H9 (cell line): ENCODE measurements at regions not wholly inside any gene's neighbourhood (a gene's known extent, or its start where the extent isn't known, plus 50 kb on each side); places are given as distances from the start of the nearest gene placed in this dataset.

Experiments used
- DNase-seq: peaks from one replicate; pipeline ENCODE4 v3.0.0-alpha.2; 2017
- H2AFZ ChIP-seq: one replicate; pipeline ENCODE4 v1.6.1; 2013; ENCODE audit warnings: mild to moderate bottlenecking, low read length, control low read depth, moderate library complexity
- H2AK5ac ChIP-seq: 2 replicates; pipeline ENCODE4 v1.6.1; 2013; ENCODE audit warnings: low read length, control low read depth, mixed read lengths; ENCODE audit not compliant: insufficient read length
- H2BK120ac ChIP-seq: one replicate; pipeline ENCODE4 v1.6.1; 2013; ENCODE audit warnings: low read depth, mild to moderate bottlenecking, low read length, control low read depth, inconsistent platforms; ENCODE audit not compliant: poor library complexity, severe bottlenecking
- H2BK12ac ChIP-seq: 2 replicates; pipeline ENCODE4 v1.6.1; 2013; ENCODE audit warnings: low read length, control low read depth, mixed read lengths, low read depth; ENCODE audit not compliant: insufficient read length
- H2BK15ac ChIP-seq: 2 replicates; pipeline ENCODE4 v1.6.1; 2013; ENCODE audit warnings: low read depth, low read length, control low read depth
- H2BK20ac ChIP-seq: one replicate; pipeline ENCODE4 v1.6.1; 2013; ENCODE audit warnings: low read depth, mild to moderate bottlenecking, low read length, control low read depth, inconsistent platforms; ENCODE audit not compliant: poor library complexity, severe bottlenecking
- H2BK5ac ChIP-seq: 2 replicates; pipeline ENCODE4 v1.6.1; 2013; ENCODE audit warnings: low read length, control low read depth, mixed read lengths; ENCODE audit not compliant: insufficient read length
- H3K14ac ChIP-seq: 2 replicates; pipeline ENCODE4 v1.6.1; 2013; ENCODE audit warnings: low read length, control low read depth; ENCODE audit not compliant: insufficient read depth
- H3K18ac ChIP-seq: 2 replicates; pipeline ENCODE4 v1.6.1; 2013; ENCODE audit warnings: low read depth, mild to moderate bottlenecking, mixed read lengths, low read length, control low read depth; ENCODE audit not compliant: insufficient read length
- H3K23ac ChIP-seq: 2 replicates; pipeline ENCODE4 v1.6.1; 2013; ENCODE audit warnings: low read length, control low read depth, mixed read lengths, low read depth; ENCODE audit not compliant: insufficient read length
- H3K23me2 ChIP-seq: 2 replicates; pipeline ENCODE4 v1.6.1; 2013; ENCODE audit warnings: low read depth, mild to moderate bottlenecking, mixed read lengths, low read length, control low read depth; ENCODE audit not compliant: insufficient read length, poor library complexity, severe bottlenecking
- H3K27ac ChIP-seq: 2 replicates; pipeline ENCODE4 v1.5.1; 2013; ENCODE audit warnings: low read length, control low read depth, mixed read lengths, low read depth; ENCODE audit not compliant: insufficient read length
- H3K27me3 ChIP-seq: 2 replicates; pipeline ENCODE4 v1.6.1; 2013; ENCODE audit warnings: low read length, control low read depth, inconsistent platforms; ENCODE audit not compliant: insufficient read depth
- H3K4ac ChIP-seq: 2 replicates; pipeline ENCODE4 v1.6.1; 2013; ENCODE audit warnings: low read depth, mild to moderate bottlenecking, control low read depth, inconsistent platforms, low read length, moderate library complexity
- H3K4me1 ChIP-seq: 2 replicates; pipeline ENCODE4 v1.6.1; 2013; ENCODE audit warnings: low read length, control low read depth, inconsistent platforms; ENCODE audit not compliant: insufficient read depth
- H3K4me2 ChIP-seq: 2 replicates; pipeline ENCODE4 v1.6.1; 2013; ENCODE audit warnings: low read length, control low read depth, mixed read lengths; ENCODE audit not compliant: insufficient read length, insufficient read depth
- H3K56ac ChIP-seq: 2 replicates; pipeline ENCODE4 v1.6.1; 2013; ENCODE audit warnings: low read depth, mild to moderate bottlenecking, mixed read lengths, low read length, control low read depth; ENCODE audit not compliant: insufficient read length
- H3K79me1 ChIP-seq: 2 replicates; pipeline ENCODE4 v1.6.1; 2013; ENCODE audit warnings: low read depth, mild to moderate bottlenecking, moderate library complexity, low read length, control low read depth, inconsistent platforms; ENCODE audit not compliant: insufficient read depth, poor library complexity, severe bottlenecking
- H3K79me2 ChIP-seq: 2 replicates; pipeline ENCODE4 v1.6.1; 2013; ENCODE audit warnings: low read length, control low read depth, inconsistent platforms; ENCODE audit not compliant: insufficient read depth
- H3K9ac ChIP-seq: 2 replicates; pipeline ENCODE4 v1.6.1; 2013; ENCODE audit warnings: low read length, control low read depth, mixed read lengths; ENCODE audit not compliant: insufficient read length; ENCODE audit errors: extremely low read depth
- H3K9me3 ChIP-seq: one replicate; pipeline ENCODE4 v1.6.1; 2013; ENCODE audit warnings: low read depth, low read length, inconsistent platforms; ENCODE audit not compliant: control insufficient read depth
- H3T11ph ChIP-seq: one replicate; pipeline ENCODE4 v1.6.1; 2013; ENCODE audit warnings: mild to moderate bottlenecking, low read length, control low read depth, inconsistent platforms
- H4K20me1 ChIP-seq: one replicate; pipeline ENCODE4 v1.6.1; 2013; ENCODE audit not compliant: control insufficient read depth, insufficient read length, insufficient read depth
- H4K5ac ChIP-seq: 2 replicates; pipeline ENCODE4 v1.6.1; 2013; ENCODE audit warnings: low read depth, mild to moderate bottlenecking, mixed read lengths, low read length, control low read depth; ENCODE audit not compliant: insufficient read length
- H4K8ac ChIP-seq: replicated peaks from 2 replicates; pipeline ENCODE4 v1.6.1; 2013; ENCODE audit warnings: low read length, control low read depth, mixed read lengths, low read depth; ENCODE audit not compliant: insufficient read length
- H4K91ac ChIP-seq: 2 replicates; pipeline ENCODE4 v1.6.1; 2013; ENCODE audit warnings: low read depth, mild to moderate bottlenecking, moderate library complexity, mixed read lengths, low read length, control low read depth; ENCODE audit not compliant: insufficient read length
- H3K27ac Mint-ChIP-seq, 3 experiments: 2 replicates in 2 of 3; 3 replicates in 1 of 3; pipeline ENCODE4 v1.8.0; 2020 to 2021; ENCODE audit warnings: mixed read lengths in 3 of 3, mild to moderate bottlenecking in 1 of 3, moderate library complexity in 1 of 3
- H3K27me3 Mint-ChIP-seq: 2 replicates; pipeline ENCODE4 v1.8.0; 2021; ENCODE audit warnings: low read depth, mild to moderate bottlenecking, moderate library complexity, mixed read lengths
- H3K36me3 Mint-ChIP-seq, 3 experiments: 2 replicates in 2 of 3; 3 replicates in 1 of 3; pipeline ENCODE4 v1.8.0; 2020 to 2021; ENCODE audit warnings: low read depth in 3 of 3, mixed read lengths in 3 of 3; ENCODE audit not compliant: insufficient read depth in 1 of 3
- H3K4me1 Mint-ChIP-seq, 2 experiments: 2 replicates each; pipeline ENCODE4 v1.8.0; 2020; ENCODE audit warnings: mixed read lengths in 2 of 2
- H3K4me3 Mint-ChIP-seq, 2 experiments: 2 replicates in 1 of 2; 3 replicates in 1 of 2; pipeline ENCODE4 v1.8.0; 2020 to 2021; ENCODE audit warnings: mild to moderate bottlenecking in 2 of 2, mixed read lengths in 2 of 2, moderate library complexity in 1 of 2
- H3K9me3 Mint-ChIP-seq, 2 experiments: 2 replicates in 1 of 2; 3 replicates in 1 of 2; pipeline ENCODE4 v1.8.0; 2020; ENCODE audit warnings: mild to moderate bottlenecking in 2 of 2, mixed read lengths in 2 of 2, moderate library complexity in 1 of 2
- CTCF ChIP-seq: fragments of 200-600 bp; sonication (generic); conservative IDR thresholded peaks from 3 replicates; pipeline ENCODE4 v1.8.0; 2021; ENCODE audit warnings: antibody characterized with exemption, mild to moderate bottlenecking
- WGBS: extraction: QIAGEN DNeasy Blood & Tissue Kit; methylation state at CpG from one replicate; pipeline ENCODE4 v1.1.7; 2013; ENCODE audit warnings: missing lambda C conversion rate, low lambda C conversion rate, mixed read lengths; ENCODE audit not compliant: insufficient read length; ENCODE audit errors: extremely low coverage; 5-methylcytosine and 5-hydroxymethylcytosine counted together

- H2BK15ac ChIP-seq: no peak overlapping the region
- no peak for DNase-seq
- H2BK5ac ChIP-seq: no peak overlapping the region
- H2AK5ac ChIP-seq: no peak overlapping the region
- H3K27ac ChIP-seq: no peak overlapping the region
- H3T11ph ChIP-seq: no peak overlapping the region
- no peak overlapping the region for H3K4ac ChIP-seq
- H3K27ac Mint-ChIP-seq: no peak overlapping the region
- no peak overlapping the region for H3K14ac ChIP-seq
- no CpG with 5 or more reads among the region's 6 CpGs for WGBS
- H2BK120ac ChIP-seq: no peak overlapping the region
- no peak overlapping the region for H4K91ac ChIP-seq
- no peak overlapping the region for H4K8ac ChIP-seq
- no peak for TF ChIP-seq CTCF
- H3K4me1 Mint-ChIP-seq: peaks cover 0 to 7% of the 10 kb centered on the region in 2 experiments; a peak in 3 of 4 replicates
- no peaks in the 10 kb centered on the region for H3K79me1 ChIP-seq
- no peaks in the 10 kb centered on the region for H4K20me1 ChIP-seq
- no peak overlapping the region for H4K5ac ChIP-seq
- no peak overlapping the region for H3K23ac ChIP-seq
- H3K4me1 ChIP-seq: no peaks in the 10 kb centered on the region
- H2AFZ ChIP-seq: no peak overlapping the region
- no peaks in the 10 kb centered on the region for H3K79me2 ChIP-seq
- H3K9me3 ChIP-seq: no peaks in the 10 kb centered on the region
- no peaks in the 10 kb centered on the region for H3K27me3 ChIP-seq
- H3K56ac ChIP-seq: no peak overlapping the region
- H3K4me3 Mint-ChIP-seq: no peak overlapping the region
- H3K4me2 ChIP-seq: no peak overlapping the region
- H3K23me2 ChIP-seq: no peaks in the 10 kb centered on the region
- no peak overlapping the region for H3K18ac ChIP-seq
- H3K9ac ChIP-seq: no peak overlapping the region
- no peak overlapping the region for H2BK12ac ChIP-seq
- no peaks in the 10 kb centered on the region for H3K27me3 Mint-ChIP-seq
- no peak overlapping the region for H2BK20ac ChIP-seq
- no peaks in the 10 kb centered on the region for H3K36me3 Mint-ChIP-seq
- no peaks in the 10 kb centered on the region for H3K9me3 Mint-ChIP-seq
Measured at GRCh38 chr7:81470724-81471379, 299.0 kb downstream of the HGF start.
